Ectodermal cell (in vitro differentiated cells): ENCODE measurements at regions not wholly inside any gene's neighbourhood (a gene's known extent, or its start where the extent isn't known, plus 50 kb on each side); places are given as distances from the start of the nearest gene placed in this dataset.

Experiments used
- H3K27ac ChIP-seq: 2 replicates; pipeline ENCODE4 v1.7.0; 2013; ENCODE audit warnings: mild to moderate bottlenecking, low read depth, low read length; ENCODE audit not compliant: insufficient read depth, poor library complexity, severe bottlenecking
- H3K27me3 ChIP-seq: 2 replicates; pipeline ENCODE4 v1.7.0; 2013; ENCODE audit warnings: mild to moderate bottlenecking, low read length; ENCODE audit not compliant: insufficient read depth, control insufficient read depth, poor library complexity, severe bottlenecking
- H3K36me3 ChIP-seq: one replicate; pipeline ENCODE4 v1.7.0; 2013; ENCODE audit warnings: low read length; ENCODE audit not compliant: control insufficient read depth, insufficient read depth
- H3K4me1 ChIP-seq: one replicate; pipeline ENCODE4 v1.7.0; 2013; ENCODE audit warnings: low read length; ENCODE audit not compliant: control insufficient read depth, insufficient read depth
- H3K4me3 ChIP-seq: 2 replicates; pipeline ENCODE4 v1.7.0; 2013; ENCODE audit warnings: low read depth, low read length, control low read depth; ENCODE audit not compliant: insufficient read depth
- H3K9me3 ChIP-seq: 2 replicates; pipeline ENCODE4 v1.7.0; 2013; ENCODE audit warnings: mild to moderate bottlenecking, low read length, moderate library complexity; ENCODE audit not compliant: control insufficient read depth
- WGBS, 2 experiments: methylation state at CpG; one replicate each; pipeline ENCODE4 v1.1.7; 2013; ENCODE audit warnings: missing lambda C conversion rate in 2 of 2; 5-methylcytosine and 5-hydroxymethylcytosine counted together

GRCh38 chr2:14342313-14342712 lies 290.2 kb upstream of the LRATD1 start:
- H3K4me3 ChIP-seq, result no peak overlapping the region
- no peak overlapping the region for H3K27ac ChIP-seq
- WGBS, 2 experiments, result 99 to 100% methylated on average over 3 of the region's 3 CpGs
- no peaks in the 10 kb centered on the region for H3K9me3 ChIP-seq
- no peaks in the 10 kb centered on the region for H3K36me3 ChIP-seq
- H3K4me1 ChIP-seq, result no peaks in the 10 kb centered on the region
- H3K27me3 ChIP-seq, result no peaks in the 10 kb centered on the region

GRCh38 chr2:14344355-14344754 lies 288.2 kb upstream of the LRATD1 start:
- H3K4me1 ChIP-seq, result no peaks in the 10 kb centered on the region
- H3K9me3 ChIP-seq, result no peaks in the 10 kb centered on the region
- no peak overlapping the region for H3K4me3 ChIP-seq
- H3K27me3 ChIP-seq, result no peaks in the 10 kb centered on the region
- no peaks in the 10 kb centered on the region for H3K36me3 ChIP-seq
- 92 to 97% methylated on average over 4 to 5 of the region's 5 CpGs for WGBS, 2 experiments
- no peak overlapping the region for H3K27ac ChIP-seq

- WGBS, 2 experiments, result 93 to 99% methylated on average over 8 of the region's 8 CpGs
- Histone ChIP-seq H3K4me1 (no peaks in the 10 kb centered on the region), H3K36me3 (no peaks in the 10 kb centered on the region), H3K27me3 (no peaks in the 10 kb centered on the region), H3K9me3 (no peaks in the 10 kb centered on the region), H3K27ac (no peak overlapping the region), H3K4me3 (no peak overlapping the region)
These were observed 284.3 kb upstream of the LRATD1 start for GRCh38 chr2:14348247-14348646.

GRCh38 chr2:14350856-14351255 lies 281.7 kb upstream of the LRATD1 start:
- H3K36me3 ChIP-seq, result no peaks in the 10 kb centered on the region

GRCh38 chr2:14352067-14352466 lies 280.4 kb upstream of the LRATD1 start:
- no peaks in the 10 kb centered on the region for H3K27me3 ChIP-seq
- H3K9me3 ChIP-seq, result no peaks in the 10 kb centered on the region
- no peak overlapping the region for H3K27ac ChIP-seq
- H3K4me1 ChIP-seq, result no peaks in the 10 kb centered on the region
- H3K36me3 ChIP-seq, result no peaks in the 10 kb centered on the region
- H3K4me3 ChIP-seq, result no peak overlapping the region

More at GRCh38 chr2:14350856-14351255, 281.7 kb upstream of the LRATD1 start:
- no peaks in the 10 kb centered on the region for H3K9me3 ChIP-seq
- no peak overlapping the region for H3K27ac ChIP-seq
- no peaks in the 10 kb centered on the region for H3K27me3 ChIP-seq
- H3K4me1 ChIP-seq, result no peaks in the 10 kb centered on the region
- no peak overlapping the region for H3K4me3 ChIP-seq

GRCh38 chr2:14354231-14354630 lies 278.3 kb upstream of the LRATD1 start:
- Histone ChIP-seq H3K4me1 (no peaks in the 10 kb centered on the region), H3K4me3 (no peak overlapping the region), H3K27ac (no peak overlapping the region), H3K36me3 (no peaks in the 10 kb centered on the region), H3K9me3 (no peaks in the 10 kb centered on the region), H3K27me3 (no peaks in the 10 kb centered on the region)
- WGBS, 2 experiments, result 89 to 99% methylated on average over 3 of the region's 3 CpGs

GRCh38 chr2:14355102-14355501 lies 277.4 kb upstream of the LRATD1 start:
- Histone ChIP-seq H3K27me3 (no peaks in the 10 kb centered on the region), H3K36me3 (no peaks in the 10 kb centered on the region), H3K4me3 (no peak overlapping the region), H3K4me1 (no peaks in the 10 kb centered on the region), H3K9me3 (no peaks in the 10 kb centered on the region), H3K27ac (no peak overlapping the region)
- WGBS, 2 experiments, result 91 to 100% methylated on average over 1 to 2 of the region's 2 CpGs

- 94% methylated on average over 5 of the region's 5 CpGs for WGBS, 2 experiments
- no peak overlapping the region for H3K4me3 ChIP-seq
- H3K36me3 ChIP-seq, result no peaks in the 10 kb centered on the region
- H3K27me3 ChIP-seq, result no peaks in the 10 kb centered on the region
- no peaks in the 10 kb centered on the region for H3K9me3 ChIP-seq
- H3K4me1 ChIP-seq, result no peaks in the 10 kb centered on the region
- H3K27ac ChIP-seq, result no peak overlapping the region
These were observed 274.2 kb upstream of the LRATD1 start for GRCh38 chr2:14358339-14358738.

GRCh38 chr2:14358774-14359173 lies 273.7 kb upstream of the LRATD1 start:
- no peak overlapping the region for H3K27ac ChIP-seq
- no peaks in the 10 kb centered on the region for H3K27me3 ChIP-seq
- no peaks in the 10 kb centered on the region for H3K9me3 ChIP-seq
- no peak overlapping the region for H3K4me3 ChIP-seq
- 94 to 96% methylated on average over 6 of the region's 6 CpGs for WGBS, 2 experiments
- no peaks in the 10 kb centered on the region for H3K36me3 ChIP-seq
- no peaks in the 10 kb centered on the region for H3K4me1 ChIP-seq

GRCh38 chr2:14363137-14363536 lies 269.4 kb upstream of the LRATD1 start:
- Histone ChIP-seq H3K27ac (no peak overlapping the region), H3K36me3 (no peaks in the 10 kb centered on the region), H3K4me1 (no peaks in the 10 kb centered on the region), H3K4me3 (no peak overlapping the region), H3K9me3 (no peaks in the 10 kb centered on the region), H3K27me3 (no peaks in the 10 kb centered on the region)
- 95 to 96% methylated on average over 4 of the region's 4 CpGs for WGBS, 2 experiments

- H3K27me3 ChIP-seq, result no peaks in the 10 kb centered on the region
- H3K4me1 ChIP-seq, result no peaks in the 10 kb centered on the region
- no peak overlapping the region for H3K27ac ChIP-seq
- 64 to 95% methylated on average over 2 to 3 of the region's 3 CpGs for WGBS, 2 experiments
- no peaks in the 10 kb centered on the region for H3K9me3 ChIP-seq
- H3K36me3 ChIP-seq, result no peaks in the 10 kb centered on the region
- H3K4me3 ChIP-seq, result no peak overlapping the region
These were observed 268.5 kb upstream of the LRATD1 start for GRCh38 chr2:14363976-14364375.
